ENCODE measurements at regions not wholly inside any gene's neighbourhood (a gene's known extent, or its start where the extent isn't known, plus 50 kb on each side); places are given as distances from the start of the nearest gene placed in this dataset.
"Not testable (repeated sequence)": the region's sequence is repeated elsewhere in the genome, so short reads cannot be mapped to it uniquely, and the experiment has no call there.

DNA sequence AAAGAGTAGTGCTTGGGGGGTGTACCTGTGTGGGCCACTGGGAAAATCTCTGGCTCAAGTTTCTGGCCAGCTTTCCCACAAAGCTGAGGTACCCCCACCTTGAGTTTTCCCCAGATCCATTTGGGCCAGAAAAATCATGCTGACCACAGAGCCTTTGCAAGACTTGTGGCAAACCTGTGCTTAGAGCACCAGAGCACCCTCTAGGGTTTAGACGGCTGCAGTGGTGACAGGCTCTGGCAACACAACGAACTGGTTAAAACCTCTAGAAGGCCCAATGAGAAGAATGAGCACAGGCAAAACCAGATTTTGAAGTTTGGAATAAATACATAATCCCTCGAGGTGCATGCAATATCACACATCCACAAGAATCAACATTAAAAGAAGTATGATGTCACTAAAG lies 290.7 kb upstream of the FOLH1 start:
- Histone ChIP-seq H3K4me1 (replicated peaks) (no peaks in the 10 kb centered on the region), H3K4me3 (no peak overlapping the region), H3K9me3 (replicated peaks) (no peaks in the 10 kb centered on the region), H3K27me3 (replicated peaks) (no peaks in the 10 kb centered on the region), H3K27ac (no peak overlapping the region), H3K36me3 (no peaks in the 10 kb centered on the region)
- DNase-seq (ENCODE audit: low read depth in 1 of 2, low spot score in 2 of 2): no peak

DNA sequence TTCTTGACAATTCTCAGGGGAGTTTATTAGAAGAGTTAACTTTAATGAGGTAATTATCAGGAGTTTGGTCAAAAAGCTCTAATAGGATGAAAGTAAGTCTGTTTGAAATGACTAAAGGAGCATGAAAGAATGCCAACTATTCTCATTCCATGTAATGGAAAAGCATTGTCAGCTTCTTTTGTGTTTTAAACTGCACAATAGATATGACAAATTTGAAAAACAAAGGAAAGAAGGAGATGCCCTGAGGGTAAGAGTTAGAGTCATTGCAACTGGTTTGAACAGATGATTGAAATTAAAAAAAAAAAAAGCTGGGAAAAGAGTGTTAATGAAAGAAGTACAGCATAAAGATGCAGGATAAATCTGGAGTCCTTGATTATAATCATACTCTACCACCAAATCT lies 296.8 kb upstream of the FOLH1 start:
- DNase-seq (ENCODE audit: low read depth in 1 of 2, low spot score in 2 of 2): no peak
- H3K36me3 ChIP-seq: no peaks in the 10 kb centered on the region
- no peak overlapping the region for H3K27ac ChIP-seq
- no peaks in the 10 kb centered on the region for H3K9me3 ChIP-seq (replicated peaks)
- no peak overlapping the region for H3K4me3 ChIP-seq
- no peaks in the 10 kb centered on the region for H3K27me3 ChIP-seq (replicated peaks)
- no peaks in the 10 kb centered on the region for H3K4me1 ChIP-seq (replicated peaks)

DNA sequence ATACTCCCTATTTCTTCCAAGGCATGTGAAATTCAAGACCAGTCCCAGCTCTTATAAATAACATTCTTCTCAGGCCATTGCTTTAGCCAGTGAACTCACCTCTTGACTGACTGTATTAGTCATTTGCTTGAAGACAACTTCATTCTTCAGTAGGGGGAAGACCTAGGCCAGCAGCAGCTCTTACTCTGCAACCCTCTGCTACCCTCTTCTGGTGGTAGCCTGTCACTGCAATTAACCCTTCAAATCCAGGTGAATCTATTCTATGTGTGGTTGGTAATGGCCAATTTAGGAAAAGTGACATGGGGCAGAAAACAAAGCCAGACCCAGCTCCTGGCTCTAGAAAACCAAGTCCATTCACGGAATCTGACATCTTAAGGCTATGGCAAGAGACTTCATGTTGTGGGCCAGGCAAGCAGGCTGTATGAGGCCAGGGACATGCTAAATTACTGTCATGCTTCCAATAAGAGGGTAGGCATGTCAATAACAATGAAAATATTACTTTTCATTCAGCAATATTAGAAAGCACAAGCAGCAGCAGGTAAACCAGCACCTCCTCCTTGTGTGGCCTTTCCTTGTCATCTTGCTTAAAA lies 317.9 kb upstream of the FOLH1 start:
- not testable (repeated sequence) for H3K36me3 ChIP-seq; H3K9me3 ChIP-seq (replicated peaks); H3K4me3 ChIP-seq; H3K27me3 ChIP-seq (replicated peaks); H3K27ac ChIP-seq; H3K4me1 ChIP-seq (replicated peaks)
- peak in 1 of 2 experiments; percentile 15 for DNase-seq (ENCODE audit: low read depth in 1 of 2, low spot score in 2 of 2)

DNA sequence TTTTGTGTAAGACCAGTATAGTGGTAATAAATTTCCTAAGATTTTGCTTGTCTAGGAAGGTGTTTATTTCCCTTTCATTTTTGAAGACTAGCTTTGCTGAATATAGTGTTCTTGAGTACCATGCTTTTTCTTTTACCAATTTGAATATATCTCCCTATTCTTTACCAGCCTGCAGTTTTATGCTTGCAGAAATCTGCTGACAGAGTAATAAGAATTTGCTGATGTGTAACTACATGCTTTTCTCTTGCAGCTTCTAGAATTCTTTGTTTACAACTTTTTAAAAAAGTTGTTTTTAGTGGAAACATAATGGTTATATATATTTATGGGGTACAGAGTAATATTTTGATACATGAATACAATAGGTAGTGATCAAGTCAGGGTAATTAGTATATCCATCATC lies 324.8 kb upstream of the FOLH1 start:
- H3K36me3 ChIP-seq: no peaks in the 10 kb centered on the region
- no peaks in the 10 kb centered on the region for H3K27me3 ChIP-seq (replicated peaks)
- no peaks in the 10 kb centered on the region for H3K4me1 ChIP-seq (replicated peaks)
- no peak for DNase-seq (ENCODE audit: low read depth in 1 of 2, low spot score in 2 of 2)
- no peak overlapping the region for H3K4me3 ChIP-seq
- no peak overlapping the region for H3K27ac ChIP-seq
- no peaks in the 10 kb centered on the region for H3K9me3 ChIP-seq (replicated peaks)

DNA sequence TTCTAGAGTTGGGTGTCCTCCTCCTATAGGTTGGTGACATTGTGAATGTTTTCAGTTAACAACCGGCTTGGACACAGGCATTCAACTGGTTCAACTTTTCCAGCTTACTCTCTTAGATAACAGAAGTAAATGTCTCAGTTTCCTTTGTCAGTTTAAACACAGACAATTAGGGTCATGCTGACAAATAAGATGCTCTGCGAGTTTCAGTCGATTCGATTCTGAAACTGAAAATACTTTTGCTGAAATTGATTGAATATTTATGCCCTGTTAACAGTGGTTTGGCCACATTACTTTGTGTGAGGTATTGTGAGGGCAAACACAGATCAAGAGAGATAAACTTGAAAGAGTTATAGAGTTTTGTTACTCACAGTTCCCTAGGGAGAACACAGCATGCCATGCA lies 330.5 kb upstream of the FOLH1 start:
- not testable (repeated sequence) for H3K9me3 ChIP-seq (replicated peaks); DNase-seq (ENCODE audit: low read depth in 1 of 2, low spot score in 2 of 2); H3K4me1 ChIP-seq (replicated peaks); H3K27ac ChIP-seq; H3K4me3 ChIP-seq; H3K27me3 ChIP-seq (replicated peaks); H3K36me3 ChIP-seq

DNA sequence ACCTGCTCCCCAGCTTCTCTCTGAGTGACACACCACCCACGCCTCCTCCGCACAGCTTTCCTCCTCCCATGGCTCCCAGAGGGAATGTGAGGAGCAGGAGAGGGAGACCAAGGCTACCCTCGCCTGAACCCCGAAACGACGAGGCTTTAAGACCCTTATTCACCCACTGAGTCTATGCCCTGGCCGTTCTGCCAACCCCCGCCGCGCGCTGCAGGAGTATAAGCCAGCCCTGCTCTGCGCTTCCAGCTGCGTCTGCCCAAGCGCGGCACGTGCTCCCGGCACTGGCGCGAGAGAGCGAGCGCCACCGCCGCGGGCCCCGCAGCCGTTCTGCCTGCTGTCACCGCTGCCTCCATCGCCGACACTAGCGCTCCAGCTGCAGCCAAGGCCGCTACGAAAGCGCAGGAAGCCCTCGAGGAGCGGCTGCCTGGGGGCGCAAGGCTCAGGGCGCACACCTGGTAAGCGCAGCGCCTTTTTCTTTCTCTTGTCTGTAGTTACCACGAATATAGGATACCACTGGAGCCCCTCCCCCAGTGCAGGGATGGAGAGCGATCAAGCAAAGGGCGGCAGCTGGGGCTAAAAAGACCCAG lies 350.0 kb upstream of the FOLH1 start:
- H3K9me3 ChIP-seq (replicated peaks); H3K27me3 ChIP-seq (replicated peaks); DNase-seq (ENCODE audit: low read depth in 1 of 2, low spot score in 2 of 2); H3K4me3 ChIP-seq; H3K4me1 ChIP-seq (replicated peaks); H3K27ac ChIP-seq; H3K36me3 ChIP-seq: not testable (repeated sequence)

GRCh38 chr11:49560593-49560992 lies 352.2 kb upstream of the FOLH1 start:
- not testable (repeated sequence) for H3K27me3 ChIP-seq (replicated peaks); H3K4me3 ChIP-seq; DNase-seq (ENCODE audit: low read depth in 1 of 2, low spot score in 2 of 2); H3K36me3 ChIP-seq; H3K27ac ChIP-seq; H3K4me1 ChIP-seq (replicated peaks); H3K9me3 ChIP-seq (replicated peaks)

DNA sequence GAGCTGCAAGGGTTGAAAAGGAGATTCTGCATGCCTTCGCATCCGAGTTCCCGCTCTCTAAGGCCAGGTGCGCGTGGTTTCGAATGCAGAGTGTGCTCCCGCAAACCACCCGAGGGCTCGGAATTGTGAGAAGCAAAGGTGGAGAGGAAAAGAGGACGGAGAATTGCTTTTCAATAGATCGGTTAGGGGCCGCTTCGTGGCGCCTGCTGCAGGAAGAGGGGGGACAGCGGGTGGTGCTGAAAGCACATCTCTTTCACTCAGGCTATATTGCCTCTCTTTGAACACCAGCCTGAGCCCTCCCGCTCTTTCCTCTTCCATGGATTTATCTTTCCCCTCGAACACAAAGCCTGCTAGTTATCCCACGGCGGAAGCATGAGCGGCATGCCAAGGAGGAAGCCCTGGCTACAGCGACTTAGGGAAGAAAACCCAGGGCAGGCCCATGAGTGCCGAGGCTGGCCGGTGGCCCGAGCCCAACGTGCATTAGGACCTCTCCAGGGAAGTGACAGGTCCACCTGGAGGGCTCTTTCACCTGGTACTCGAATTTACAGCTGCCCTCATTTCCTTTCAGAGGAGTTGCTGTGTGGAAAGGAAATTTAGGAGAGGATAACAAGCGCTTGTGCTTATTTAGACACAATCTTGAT lies 353.0 kb upstream of the FOLH1 start:
- H3K27ac ChIP-seq; DNase-seq (ENCODE audit: low read depth in 1 of 2, low spot score in 2 of 2); H3K27me3 ChIP-seq (replicated peaks); H3K4me1 ChIP-seq (replicated peaks); H3K4me3 ChIP-seq; H3K9me3 ChIP-seq (replicated peaks); H3K36me3 ChIP-seq: not testable (repeated sequence)

DNA sequence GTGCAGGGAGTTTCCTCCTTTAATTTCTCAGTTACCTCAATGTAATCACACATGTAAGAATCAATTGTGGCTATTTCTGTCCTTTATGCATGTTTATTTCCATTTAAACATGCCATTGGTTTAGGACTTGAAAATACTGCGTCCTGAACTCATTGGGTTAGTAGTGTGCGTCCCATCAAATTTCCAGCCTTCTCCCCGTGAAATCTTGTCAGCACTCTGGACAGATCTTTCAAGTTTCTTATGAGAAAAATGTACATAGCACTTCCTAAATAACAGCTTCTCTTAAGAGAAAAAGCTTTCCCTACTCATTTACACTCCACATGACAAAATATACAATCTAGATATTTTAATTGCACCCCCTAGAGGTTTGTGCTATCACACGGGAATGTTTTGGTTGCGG lies 353.9 kb upstream of the FOLH1 start:
- H3K9me3 ChIP-seq (replicated peaks); H3K27ac ChIP-seq; H3K27me3 ChIP-seq (replicated peaks); DNase-seq (ENCODE audit: low read depth in 1 of 2, low spot score in 2 of 2); H3K4me3 ChIP-seq; H3K36me3 ChIP-seq; H3K4me1 ChIP-seq (replicated peaks): not testable (repeated sequence)

DNA sequence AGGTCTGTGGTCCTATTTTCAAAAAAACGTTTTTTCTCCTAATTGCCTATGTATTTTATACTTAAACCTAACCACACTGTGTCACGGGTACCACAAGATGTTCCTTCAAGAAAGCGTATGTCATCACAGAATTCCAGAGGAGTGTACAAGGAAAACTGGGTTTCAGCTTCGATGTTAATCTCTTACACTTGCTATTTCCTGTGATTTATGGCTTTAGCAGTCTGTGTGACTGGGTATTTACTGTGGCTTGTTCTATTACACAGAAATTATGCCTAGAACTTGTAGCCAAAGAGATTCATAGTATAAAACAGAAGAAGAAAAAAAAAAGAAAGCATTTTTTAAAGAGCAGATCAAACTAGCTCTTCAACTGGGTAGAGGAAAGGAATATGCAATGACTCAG lies 371.1 kb upstream of the FOLH1 start:
- H3K9me3 ChIP-seq (replicated peaks); H3K4me1 ChIP-seq (replicated peaks); DNase-seq (ENCODE audit: low read depth in 1 of 2, low spot score in 2 of 2); H3K27me3 ChIP-seq (replicated peaks); H3K4me3 ChIP-seq; H3K36me3 ChIP-seq; H3K27ac ChIP-seq: not testable (repeated sequence)

- H3K4me3 ChIP-seq; H3K4me1 ChIP-seq (replicated peaks); H3K27ac ChIP-seq; H3K36me3 ChIP-seq; DNase-seq (ENCODE audit: low read depth in 1 of 2, low spot score in 2 of 2); H3K27me3 ChIP-seq (replicated peaks); H3K9me3 ChIP-seq (replicated peaks): not testable (repeated sequence)
Measured at GRCh38 chr11:49585495-49585894, 366.7 kb upstream of the OR4C13 start.

DNA sequence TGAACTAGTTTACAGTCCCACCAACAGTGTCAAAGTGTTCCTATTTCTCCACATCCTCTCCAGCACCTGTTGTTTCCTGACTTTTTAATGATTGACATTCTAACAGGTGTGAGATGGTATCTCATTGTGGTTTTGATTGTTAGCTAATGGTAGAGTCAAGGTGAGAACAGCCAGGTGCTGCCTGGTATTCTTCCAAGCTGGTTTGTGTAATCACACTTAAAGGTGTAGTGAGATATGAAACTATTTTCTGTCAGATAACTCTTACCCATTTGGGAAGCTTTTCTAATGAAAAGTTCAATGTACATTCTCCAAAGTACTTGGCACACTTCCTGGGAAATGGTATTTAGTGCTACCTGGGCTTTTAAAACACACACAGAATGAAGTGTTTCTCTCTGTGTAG lies 343.3 kb upstream of the OR4C13 start:
- not testable (repeated sequence) for H3K4me3 ChIP-seq; H3K27me3 ChIP-seq (replicated peaks); H3K4me1 ChIP-seq (replicated peaks); DNase-seq (ENCODE audit: low read depth in 1 of 2, low spot score in 2 of 2); H3K27ac ChIP-seq; H3K36me3 ChIP-seq; H3K9me3 ChIP-seq (replicated peaks)

DNA sequence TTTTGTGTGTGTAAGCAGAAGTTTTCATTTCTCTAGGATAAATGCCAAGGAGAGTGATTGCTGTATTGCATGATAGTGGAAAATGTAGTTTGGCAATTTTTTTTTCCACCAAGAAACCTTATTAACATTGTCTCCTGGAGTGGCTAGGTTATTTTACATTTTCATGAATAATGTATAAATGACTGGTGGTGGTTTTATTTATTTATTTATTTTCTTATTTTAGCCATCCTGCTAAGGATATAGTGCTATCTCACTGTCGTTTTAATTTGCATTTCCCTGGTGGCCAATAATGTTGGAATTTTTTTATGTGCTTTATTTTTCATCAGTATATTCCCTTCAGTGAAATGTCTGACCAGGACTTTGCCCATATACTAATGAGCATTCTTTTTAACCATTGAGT lies 328.3 kb upstream of the OR4C13 start:
- not testable (repeated sequence) for H3K27me3 ChIP-seq (replicated peaks); H3K9me3 ChIP-seq (replicated peaks); H3K36me3 ChIP-seq; DNase-seq (ENCODE audit: low read depth in 1 of 2, low spot score in 2 of 2); H3K27ac ChIP-seq; H3K4me3 ChIP-seq; H3K4me1 ChIP-seq (replicated peaks)

DNA sequence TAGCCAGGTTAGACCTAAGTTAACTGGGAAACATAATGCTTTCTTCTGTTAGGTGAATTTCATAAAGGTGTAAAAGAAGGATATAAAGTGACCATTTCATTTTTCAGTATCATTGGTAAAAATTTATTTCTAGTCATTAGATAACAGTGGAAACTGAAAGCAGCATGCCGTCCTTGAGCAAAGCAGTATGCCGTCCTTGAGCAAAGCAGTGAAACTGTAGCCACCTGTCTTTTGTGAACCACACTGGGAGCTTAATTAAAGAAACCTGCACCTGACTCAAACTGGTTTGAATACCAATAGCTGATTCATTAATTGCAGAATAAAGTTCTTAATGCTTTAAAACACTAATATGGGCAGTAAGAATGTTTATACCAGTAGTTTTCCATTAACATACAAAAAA lies 281.5 kb upstream of the OR4C13 start:
- DNase-seq (ENCODE audit: low read depth in 1 of 2, low spot score in 2 of 2); H3K9me3 ChIP-seq (replicated peaks); H3K4me3 ChIP-seq; H3K36me3 ChIP-seq; H3K27me3 ChIP-seq (replicated peaks); H3K27ac ChIP-seq; H3K4me1 ChIP-seq (replicated peaks): not testable (repeated sequence)

- DNase-seq (ENCODE audit: low read depth in 1 of 2, low spot score in 2 of 2); H3K9me3 ChIP-seq (replicated peaks); H3K27me3 ChIP-seq (replicated peaks); H3K4me1 ChIP-seq (replicated peaks); H3K36me3 ChIP-seq; H3K4me3 ChIP-seq; H3K27ac ChIP-seq: not testable (repeated sequence)
Measured at GRCh38 chr11:49702121-49702520, 250.1 kb upstream of the OR4C13 start.

Measured in SJSA1 (cell line).